SJSA1 (cell line): ENCODE measurements at regions not wholly inside any gene's neighbourhood (a gene's known extent, or its start where the extent isn't known, plus 50 kb on each side); places are given as distances from the start of the nearest gene placed in this dataset.

Experiments used
- DNase-seq, 2 experiments: peaks; one replicate each; pipeline ENCODE4 v3.0.0-alpha.2; 2015 to 2020; ENCODE audit warnings: low spot score in 2 of 2, low read depth in 1 of 2
- H3K27ac ChIP-seq: fragments of 250-450 bp; sonication (Bioruptor Pico); 2 replicates; pipeline ENCODE4 v1.5.1; 2020; ENCODE audit warnings: mild to moderate bottlenecking, moderate library complexity
- H3K27me3 ChIP-seq: fragments of 250-450 bp; sonication (Bioruptor Pico); replicated peaks from 2 replicates; pipeline ENCODE4 v1.5.1; 2020; ENCODE audit warnings: mild to moderate bottlenecking, moderate library complexity
- H3K36me3 ChIP-seq: fragments of 250-450 bp; sonication (Bioruptor Pico); 2 replicates; pipeline ENCODE4 v1.5.1; 2020; ENCODE audit warnings: mild to moderate bottlenecking
- H3K4me1 ChIP-seq: fragments of 250-450 bp; sonication (Bioruptor Pico); replicated peaks from 2 replicates; pipeline ENCODE4 v1.6.1; 2021; ENCODE audit warnings: mild to moderate bottlenecking
- H3K4me3 ChIP-seq: fragments of 250-450 bp; sonication (Bioruptor Pico); 2 replicates; pipeline ENCODE4 v1.5.1; 2020; ENCODE audit warnings: mild to moderate bottlenecking
- H3K9me3 ChIP-seq: fragments of 250-450 bp; sonication (Bioruptor Pico); replicated peaks from 2 replicates; pipeline ENCODE4 v1.5.1; 2020; ENCODE audit warnings: mild to moderate bottlenecking

DNA sequence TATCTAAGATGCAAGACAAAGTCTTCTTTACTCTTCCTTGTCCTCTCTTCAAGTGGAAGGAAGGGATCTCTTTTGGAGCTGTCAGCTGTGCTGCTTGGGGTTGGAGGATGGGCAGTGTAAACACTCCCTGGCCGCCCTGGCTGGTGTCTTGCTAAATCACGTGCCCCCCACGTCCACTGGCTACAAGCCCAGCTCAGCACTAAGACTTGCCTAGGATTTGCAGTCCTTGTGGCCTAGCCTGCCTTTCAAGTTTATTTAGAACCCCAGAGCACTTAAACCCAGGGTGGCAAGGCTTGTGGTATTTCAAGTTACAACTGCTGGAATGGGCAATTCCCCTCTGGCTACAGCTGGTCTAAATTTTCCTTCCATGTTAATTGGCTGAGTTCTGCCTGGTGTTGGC, 272.4 kb upstream of the MYO3A start:
- Histone ChIP-seq H3K4me1 (peaks cover 7% of the 10 kb centered on the region), H3K36me3 (no peaks in the 10 kb centered on the region), H3K9me3 (no peaks in the 10 kb centered on the region), H3K4me3 (no peak overlapping the region), H3K27ac (no peak overlapping the region), H3K27me3 (no peaks in the 10 kb centered on the region)
- DNase-seq = peak; percentile 44 to 52

- Histone ChIP-seq H3K27me3 (no peaks in the 10 kb centered on the region; the same call in 1 of the 2 replicates), H3K4me1 (peaks cover 7% of the 10 kb centered on the region), H3K4me3 (no peak overlapping the region), H3K27ac (no peak overlapping the region), H3K36me3 (no peaks in the 10 kb centered on the region), H3K9me3 (no peaks in the 10 kb centered on the region)
- no peak for DNase-seq
These were observed 267.8 kb upstream of the MYO3A start for GRCh38 chr10:25666276-25666675.

DNA sequence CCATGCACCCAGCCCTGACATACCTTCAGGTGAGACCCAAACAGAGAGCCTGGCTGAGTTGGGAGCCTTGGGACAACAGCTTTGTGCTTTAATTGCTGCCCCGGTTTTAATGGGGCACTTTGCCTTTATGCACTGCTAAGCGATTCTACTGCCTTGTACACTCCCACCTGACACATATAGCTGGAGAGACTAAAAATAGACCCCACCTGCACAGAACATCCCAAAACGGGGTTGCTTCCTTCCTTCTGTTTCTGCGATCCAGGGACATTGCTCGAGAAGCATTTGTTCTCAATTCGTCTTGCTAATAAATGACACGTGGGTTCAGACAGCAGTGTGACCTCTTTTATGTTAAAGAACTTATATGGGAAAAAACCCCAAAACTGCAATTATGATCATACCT, 258.8 kb upstream of the MYO3A start:
- H3K4me3 ChIP-seq = no peak overlapping the region
- no peak for DNase-seq
- no peaks in the 10 kb centered on the region for H3K36me3 ChIP-seq
- H3K27ac ChIP-seq = no peak overlapping the region
- no peaks in the 10 kb centered on the region; the same call in 1 of the 2 replicates for H3K27me3 ChIP-seq
- no peaks in the 10 kb centered on the region for H3K9me3 ChIP-seq
- peaks cover 10% of the 10 kb centered on the region for H3K4me1 ChIP-seq

GRCh38 chr10:25675615-25676014, 258.4 kb upstream of the MYO3A start:
- no peaks in the 10 kb centered on the region for H3K9me3 ChIP-seq
- peaks cover 10% of the 10 kb centered on the region for H3K4me1 ChIP-seq
- H3K4me3 ChIP-seq = no peak overlapping the region
- no peaks in the 10 kb centered on the region; the same call in 1 of the 2 replicates for H3K27me3 ChIP-seq
- no peak for DNase-seq
- H3K36me3 ChIP-seq = no peaks in the 10 kb centered on the region
- no peak overlapping the region for H3K27ac ChIP-seq

DNA sequence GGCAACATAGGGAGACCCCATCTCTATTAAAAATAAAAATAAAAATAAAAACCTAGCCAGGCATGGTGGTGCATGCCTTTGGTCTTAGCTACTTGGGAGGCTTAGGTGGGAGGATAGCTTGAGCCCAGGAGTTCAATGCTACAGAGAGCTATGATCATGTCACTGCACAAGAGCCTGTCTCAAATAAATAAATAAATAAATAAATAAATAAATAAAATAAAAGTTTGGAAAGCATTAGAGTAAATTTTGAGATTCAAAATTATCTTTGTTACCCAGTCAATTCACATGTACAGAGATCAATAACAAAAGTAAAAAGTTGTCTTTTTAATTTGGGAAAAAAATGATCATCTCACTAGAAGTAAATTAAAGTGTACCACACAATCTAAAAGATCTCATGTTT, 255.8 kb upstream of the MYO3A start:
- no peak overlapping the region for H3K4me3 ChIP-seq
- no peak for DNase-seq
- no peaks in the 10 kb centered on the region for H3K36me3 ChIP-seq

GRCh38 chr10:25678666-25679065, 255.4 kb upstream of the MYO3A start:
- H3K27me3 ChIP-seq = no peaks in the 10 kb centered on the region
- H3K27ac ChIP-seq = peak overlapping the region; percentile 66
- H3K9me3 ChIP-seq = no peaks in the 10 kb centered on the region
- no peak overlapping the region for H3K4me3 ChIP-seq
- H3K4me1 ChIP-seq = peaks cover 37% of the 10 kb centered on the region
- no peaks in the 10 kb centered on the region for H3K36me3 ChIP-seq
- DNase-seq = peak in 1 of 2 experiments; percentile 89

More for the DNA sequence above, 255.8 kb upstream of the MYO3A start:
- Histone ChIP-seq H3K27me3 (no peaks in the 10 kb centered on the region), H3K27ac (peak overlapping the region; percentile 54), H3K4me1 (peaks cover 32% of the 10 kb centered on the region), H3K9me3 (no peaks in the 10 kb centered on the region)

- Histone ChIP-seq H3K9me3 (no peaks in the 10 kb centered on the region), H3K36me3 (no peaks in the 10 kb centered on the region), H3K27me3 (no peaks in the 10 kb centered on the region), H3K4me1 (peaks cover 38% of the 10 kb centered on the region), H3K27ac (peak overlapping the region; percentile 86), H3K4me3 (peak overlapping the region; percentile 23)
- peak; percentile 59 to 70 for DNase-seq
These were observed 251.7 kb upstream of the MYO3A start for GRCh38 chr10:25682203-25682851.

GRCh38 chr10:25683344-25683743, 250.7 kb upstream of the MYO3A start:
- no peaks in the 10 kb centered on the region for H3K36me3 ChIP-seq
- no peaks in the 10 kb centered on the region for H3K27me3 ChIP-seq

DNA sequence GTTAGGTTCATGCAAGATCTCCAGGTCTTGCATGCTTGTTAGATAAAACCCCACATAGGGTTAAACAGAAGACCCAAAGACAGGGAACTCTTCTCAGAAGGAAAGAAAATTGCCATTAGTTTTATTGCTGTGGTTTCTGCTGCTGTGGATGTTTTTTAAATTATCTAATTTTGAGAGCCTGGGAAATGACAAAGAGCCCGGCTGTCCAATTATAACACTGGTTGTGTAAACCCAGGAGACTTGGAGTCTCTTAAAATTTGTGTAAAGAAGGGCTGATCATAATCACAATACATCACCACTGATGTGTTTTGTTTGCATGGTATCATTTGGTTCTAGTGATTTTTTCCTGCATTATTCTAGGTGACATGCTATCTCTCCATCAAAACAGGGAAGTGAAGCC, 246.5 kb upstream of the MYO3A start:
- no peak for DNase-seq
- Histone ChIP-seq H3K4me3 (no peak overlapping the region), H3K27ac (no peak overlapping the region), H3K36me3 (no peaks in the 10 kb centered on the region), H3K27me3 (no peaks in the 10 kb centered on the region), H3K9me3 (no peaks in the 10 kb centered on the region), H3K4me1 (peaks cover 12% of the 10 kb centered on the region)

More at GRCh38 chr10:25683344-25683743, 250.7 kb upstream of the MYO3A start:
- peaks cover 38% of the 10 kb centered on the region for H3K4me1 ChIP-seq
- H3K27ac ChIP-seq = peak overlapping the region; percentile 86; the same call in 1 of the 2 replicates
- no peak overlapping the region for H3K4me3 ChIP-seq
- no peaks in the 10 kb centered on the region for H3K9me3 ChIP-seq
- DNase-seq = peak in 1 of 2 experiments; percentile 52

DNA sequence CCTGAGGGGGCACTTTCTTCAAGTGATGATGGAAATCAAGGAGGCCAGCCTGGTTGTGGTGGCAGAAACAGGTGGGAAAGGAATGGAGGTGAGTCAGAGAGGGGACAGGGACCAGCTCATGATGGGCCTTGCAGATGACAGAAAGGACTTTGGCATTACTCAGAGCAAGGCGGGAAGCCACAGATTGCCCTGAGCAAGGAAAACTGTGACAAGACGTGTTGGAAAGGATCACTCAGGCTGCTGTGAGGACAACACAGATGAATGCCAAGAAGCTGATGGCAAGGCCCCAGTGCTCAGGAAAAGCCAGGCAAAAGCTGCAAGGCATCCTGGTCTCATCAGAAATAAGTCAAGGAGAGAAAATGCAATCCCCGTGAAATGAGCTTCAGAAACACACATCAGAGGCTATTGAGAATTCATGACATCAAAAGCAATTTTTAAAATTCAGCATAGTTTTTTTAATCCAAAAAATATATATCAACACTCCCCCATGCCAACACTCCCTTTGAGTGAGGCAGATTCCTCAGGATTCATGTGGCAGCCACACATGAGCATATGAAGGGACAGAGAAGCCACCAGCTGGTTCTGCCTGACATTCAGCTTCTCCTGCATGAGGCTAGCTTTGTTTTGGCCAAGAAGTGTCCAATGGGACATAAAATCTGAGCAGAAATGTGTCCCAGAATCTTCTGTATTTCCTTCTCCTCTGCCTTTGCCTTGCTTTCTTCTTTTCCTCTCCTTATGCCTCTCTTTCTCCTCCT, 244.5 kb upstream of the MYO3A start:
- DNase-seq = no peak
- Histone ChIP-seq H3K36me3 (no peaks in the 10 kb centered on the region), H3K4me1 (no peaks in the 10 kb centered on the region; the same call in 1 of the 2 replicates), H3K27me3 (no peaks in the 10 kb centered on the region), H3K27ac (no peak overlapping the region), H3K4me3 (no peak overlapping the region), H3K9me3 (no peaks in the 10 kb centered on the region)

- Histone ChIP-seq H3K27ac (no peak overlapping the region), H3K27me3 (no peaks in the 10 kb centered on the region), H3K9me3 (no peaks in the 10 kb centered on the region), H3K4me1 (no peaks in the 10 kb centered on the region; the same call in 1 of the 2 replicates), H3K4me3 (no peak overlapping the region), H3K36me3 (no peaks in the 10 kb centered on the region)
- DNase-seq = no peak
These were observed 241.3 kb upstream of the MYO3A start for GRCh38 chr10:25692761-25693160.

DNA sequence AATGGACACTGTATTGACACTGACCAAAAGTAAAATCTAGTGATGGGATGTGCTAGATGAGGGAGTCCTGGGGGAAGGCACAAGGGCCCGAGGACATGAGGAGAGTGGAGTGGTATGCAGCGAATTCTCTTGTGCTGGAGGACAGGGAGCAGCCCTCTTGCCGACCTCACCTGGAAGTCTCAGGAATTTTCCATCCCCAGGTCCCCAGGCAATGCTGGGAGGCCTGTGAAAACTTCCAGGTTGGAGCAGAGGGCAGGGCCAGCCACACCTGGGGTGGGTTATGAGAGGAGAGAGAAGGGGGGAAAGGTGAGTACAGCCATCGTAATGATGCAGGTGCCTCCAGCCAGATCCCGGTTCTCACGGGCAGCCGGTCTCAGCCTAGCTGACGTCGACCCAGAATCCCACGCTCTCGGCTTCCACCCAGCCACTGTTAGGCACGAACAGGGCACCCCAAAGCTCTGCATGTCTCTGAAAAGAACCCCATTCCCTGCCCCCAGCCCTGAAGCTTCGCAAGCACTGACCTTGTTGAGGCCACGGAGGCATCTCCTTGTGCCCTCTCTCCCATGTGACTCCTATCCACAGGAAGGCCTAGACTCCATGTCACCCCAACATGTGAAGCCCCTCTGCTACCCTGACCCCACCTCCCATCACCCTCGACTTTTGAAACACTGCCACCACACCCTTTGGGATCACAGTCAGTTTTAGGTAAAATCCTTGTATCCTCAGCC, 239.7 kb upstream of the MYO3A start:
- H3K27ac ChIP-seq = no peak overlapping the region
- H3K4me1 ChIP-seq = no peaks in the 10 kb centered on the region; the same call in 1 of the 2 replicates
- no peaks in the 10 kb centered on the region for H3K36me3 ChIP-seq
- DNase-seq = no peak
- no peaks in the 10 kb centered on the region for H3K9me3 ChIP-seq
- H3K4me3 ChIP-seq = no peak overlapping the region
- no peaks in the 10 kb centered on the region for H3K27me3 ChIP-seq

DNA sequence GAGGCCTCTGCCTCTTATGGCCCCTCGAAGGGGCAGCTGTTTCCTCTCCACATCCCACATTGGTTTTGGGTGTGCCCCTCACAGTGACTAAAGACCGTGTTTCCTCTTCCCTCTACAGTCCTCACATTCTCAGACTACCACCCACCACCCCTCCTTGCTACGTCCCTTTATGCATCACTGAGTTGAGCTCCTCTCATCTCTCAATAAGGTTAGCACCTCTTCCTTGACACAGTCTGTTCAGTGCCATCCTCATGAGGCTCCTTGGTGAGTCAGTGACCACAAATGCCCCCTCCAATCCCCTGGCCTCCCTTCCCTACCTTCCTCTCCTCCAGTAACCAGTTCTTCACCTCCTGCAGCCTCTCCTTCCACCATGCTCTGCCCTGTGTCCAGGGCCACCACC, 239.1 kb upstream of the MYO3A start:
- no peak for DNase-seq
- Histone ChIP-seq H3K9me3 (no peaks in the 10 kb centered on the region), H3K36me3 (no peaks in the 10 kb centered on the region), H3K4me3 (no peak overlapping the region), H3K27me3 (no peaks in the 10 kb centered on the region), H3K4me1 (no peaks in the 10 kb centered on the region; the same call in 1 of the 2 replicates), H3K27ac (no peak overlapping the region)

- no peaks in the 10 kb centered on the region; the same call in 1 of the 2 replicates for H3K4me1 ChIP-seq
- no peak overlapping the region for H3K4me3 ChIP-seq
- no peaks in the 10 kb centered on the region for H3K36me3 ChIP-seq
- H3K27ac ChIP-seq = no peak overlapping the region
- H3K9me3 ChIP-seq = no peaks in the 10 kb centered on the region
- no peaks in the 10 kb centered on the region for H3K27me3 ChIP-seq
- no peak for DNase-seq
These were observed 238.4 kb upstream of the MYO3A start for GRCh38 chr10:25695586-25695985.
